ENCODE measurements at regions not wholly inside any gene's neighbourhood (a gene's known extent, or its start where the extent isn't known, plus 50 kb on each side); places are given as distances from the start of the nearest gene placed in this dataset.

- CTCF ChIA-PET, result no interaction called here
- POLR2A ChIA-PET, result no interaction called here
- DNase-seq (ENCODE audit: low read depth, low spot score) (no peak), ATAC-seq (no peak)
- BruUV-seq (replicated peaks), result no TSS peak
- no peak overlapping the region for H3K27ac ChIP-seq (ENCODE audit: low read length)
- in situ Hi-C loops (cut with HindIII; ENCODE audit: low pct_unique_long_range_greater_than_20kb, low sequenced_read_pairs), result no loop called here
- H3K4me3 ChIP-seq (ENCODE audit: low read depth in 2 of 2, low read length in 2 of 2), result no peak overlapping the region
- H3K27me3 ChIP-seq (ENCODE audit: control insufficient read depth, insufficient read depth, low read length), result no peaks in the 10 kb centered on the region
- no peaks in the 10 kb centered on the region for H3K9me3 ChIP-seq (ENCODE audit: control insufficient read depth, insufficient read depth, low read depth, low read length)
- TF ChIP-seq TCF7L2 (IDR thresholded peaks at IDR 0.05; ENCODE audit: low read depth, low read length) (no peak), SIN3A (IDR thresholded peaks at IDR 0.05; ENCODE audit: borderline replicate concordance, insufficient read depth, low read depth, low read length) (no peak), CTCF (IDR thresholded peaks at IDR 0.05) (no peak), REST (IDR thresholded peaks at IDR 0.05; ENCODE audit: insufficient read depth in 1 of 2, low read depth in 2 of 2, low read length in 1 of 2) (no peak), POLR2AphosphoS5 (IDR thresholded peaks at IDR 0.05; ENCODE audit: low read depth, low read length) (no peak)
- no peaks in the 10 kb centered on the region for H3K36me3 ChIP-seq (ENCODE audit: control insufficient read depth, insufficient read depth, low read length)
- no peaks in the 10 kb centered on the region for H3K4me1 ChIP-seq (ENCODE audit: control insufficient read depth, insufficient read depth, low read length)
- intact Hi-C loops (cut with micrococcal nuclease; ENCODE audit: unreplicated experiment), result no loop called here
Observed at GRCh38 chr12:20122274-20122673, 246.1 kb upstream of the PDE3A start.

DNA sequence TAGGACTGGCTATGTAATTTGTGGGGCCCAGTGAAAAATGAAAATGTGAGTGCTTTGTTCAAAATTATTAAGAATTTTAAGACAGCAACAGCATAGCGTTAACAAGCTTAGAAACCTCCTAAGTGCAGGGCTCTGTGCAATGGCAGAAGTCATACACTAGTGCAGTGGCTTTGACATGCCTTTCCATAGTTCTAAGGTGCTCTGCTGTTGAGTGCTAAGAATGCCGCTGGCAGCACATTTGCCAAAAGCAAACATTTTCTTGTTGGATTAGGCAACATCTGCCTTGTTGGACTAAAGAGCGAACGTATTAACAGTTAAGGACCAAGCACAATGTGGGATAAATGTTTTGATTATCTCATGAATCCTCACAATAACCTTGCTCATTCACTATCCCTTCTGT is 244.9 kb upstream of the PDE3A start:
- no peak for TF ChIP-seq REST (IDR thresholded peaks at IDR 0.05; ENCODE audit: insufficient read depth in 1 of 2, low read depth in 2 of 2, low read length in 1 of 2)
- no peak for TF ChIP-seq CTCF (IDR thresholded peaks at IDR 0.05)
- TF ChIP-seq SIN3A (IDR thresholded peaks at IDR 0.05; ENCODE audit: borderline replicate concordance, insufficient read depth, low read depth, low read length), result no peak
- no peak for TF ChIP-seq POLR2AphosphoS5 (IDR thresholded peaks at IDR 0.05; ENCODE audit: low read depth, low read length)
- no peak for TF ChIP-seq TCF7L2 (IDR thresholded peaks at IDR 0.05; ENCODE audit: low read depth, low read length)
- no peak overlapping the region for H3K27ac ChIP-seq (ENCODE audit: low read length)
- H3K27me3 ChIP-seq (ENCODE audit: control insufficient read depth, insufficient read depth, low read length), result no peaks in the 10 kb centered on the region
- no peak overlapping the region for H3K4me3 ChIP-seq (ENCODE audit: low read depth in 2 of 2, low read length in 2 of 2)
- no TSS peak for BruUV-seq (replicated peaks)
- POLR2A ChIA-PET, result no interaction called here
- no peaks in the 10 kb centered on the region for H3K9me3 ChIP-seq (ENCODE audit: control insufficient read depth, insufficient read depth, low read depth, low read length)
- in situ Hi-C loops (cut with HindIII; ENCODE audit: low pct_unique_long_range_greater_than_20kb, low sequenced_read_pairs) (no loop called here), intact Hi-C loops (cut with micrococcal nuclease; ENCODE audit: unreplicated experiment) (no loop called here)
- ATAC-seq (no peak), DNase-seq (ENCODE audit: low read depth, low spot score) (no peak)
- CTCF ChIA-PET, result no interaction called here
- H3K4me1 ChIP-seq (ENCODE audit: control insufficient read depth, insufficient read depth, low read length), result no peaks in the 10 kb centered on the region
- no peaks in the 10 kb centered on the region for H3K36me3 ChIP-seq (ENCODE audit: control insufficient read depth, insufficient read depth, low read length)
